ENCODE measurements at regions not wholly inside any gene's neighbourhood (a gene's known extent, or its start where the extent isn't known, plus 50 kb on each side); places are given as distances from the start of the nearest gene placed in this dataset.

GRCh38 chr7:51589111-51589510, 272.5 kb upstream of the COBL start:
- TF ChIP-seq CREB1 (IDR thresholded peaks at IDR 0.05; ENCODE audit: low read depth) = no peak
- no peak for TF ChIP-seq USF1 (IDR thresholded peaks at IDR 0.05)
- TF ChIP-seq REST (IDR thresholded peaks at IDR 0.05; ENCODE audit: low read depth) = no peak
- no peak for TF ChIP-seq TAF1 (IDR thresholded peaks at IDR 0.05; ENCODE audit: low read depth)
- no peak for TF ChIP-seq NFIC (IDR thresholded peaks at IDR 0.05)
- no peak for TF ChIP-seq EP300 (IDR thresholded peaks at IDR 0.05; ENCODE audit: borderline replicate concordance)
- TF ChIP-seq ZBTB7A (IDR thresholded peaks at IDR 0.05; ENCODE audit: low read depth) = no peak
- no peak for TF ChIP-seq YY1 (IDR thresholded peaks at IDR 0.05; ENCODE audit: low read depth)
- no peak for TF ChIP-seq RAD21 (IDR thresholded peaks at IDR 0.05; ENCODE audit: low read depth)
- TF ChIP-seq TEAD4 (IDR thresholded peaks at IDR 0.05) = no peak
- TF ChIP-seq CEBPB (IDR thresholded peaks at IDR 0.05) = no peak

Measured in Ishikawa (cell line).